Epithelial cell of proximal tubule (primary cell): ENCODE measurements at regions not wholly inside any gene's neighbourhood (a gene's known extent, or its start where the extent isn't known, plus 50 kb on each side); places are given as distances from the start of the nearest gene placed in this dataset.
"Not testable (repeated sequence)": the region's sequence is repeated elsewhere in the genome, so short reads cannot be mapped to it uniquely, and the experiment has no call there.

Source experiments
- DNase-seq: peaks from one replicate; pipeline ENCODE4 v3.0.0-alpha.2; 2011; ENCODE audit warnings: low read depth
- H3K4me3 ChIP-seq: 2 replicates; pipeline ENCODE4 v1.5.1; 2011; ENCODE audit warnings: low read depth, mild to moderate bottlenecking, low read length
- CTCF ChIP-seq: conservative IDR thresholded peaks from 2 replicates; pipeline ENCODE4 v1.5.1; 2012; ENCODE audit warnings: low read depth, mild to moderate bottlenecking, low read length

GRCh38 chr20:53652090-53652858, 58.6 kb upstream of the ZNF217 start:
- DNase-seq: no peak
- H3K4me3 ChIP-seq: no peak overlapping the region
- no peak for TF ChIP-seq CTCF

GRCh38 chr20:53649493-53649892, 55.9 kb upstream of the ZNF217 start:
- H3K4me3 ChIP-seq, DNase-seq: not testable (repeated sequence)

GRCh38 chr20:53647286-53647821, 53.7 kb upstream of the ZNF217 start:
- no peak for TF ChIP-seq CTCF
- H3K4me3 ChIP-seq: no peak overlapping the region
- no peak for DNase-seq

- no peak overlapping the region for H3K4me3 ChIP-seq
- TF ChIP-seq CTCF: no peak
- DNase-seq: no peak
Observed at GRCh38 chr20:53646550-53646949, 52.9 kb upstream of the ZNF217 start.

GRCh38 chr20:53645582-53645897, 51.9 kb upstream of the ZNF217 start:
- H3K4me3 ChIP-seq: no peak overlapping the region
- no peak for TF ChIP-seq CTCF
- no peak for DNase-seq

- not testable (repeated sequence) for H3K4me3 ChIP-seq
Observed at GRCh38 chr20:53644108-53644507, 50.5 kb upstream of the ZNF217 start.

More at GRCh38 chr20:53644108-53644507, 50.5 kb upstream of the ZNF217 start:
- not testable (repeated sequence) for DNase-seq
